ENCODE measurements at regions not wholly inside any gene's neighbourhood (a gene's known extent, or its start where the extent isn't known, plus 50 kb on each side); places are given as distances from the start of the nearest gene placed in this dataset.

GRCh38 chr9:676780-677438, 164.6 kb upstream of the DMRT1 start (continued):
- TF ChIP-seq HINFP (CRISPR knock-in tag; IDR thresholded peaks at IDR 0.05; ENCODE audit: low read depth) (no peak), MAX (IDR thresholded peaks at IDR 0.05) (no peak), IRX3 (CRISPR knock-in tag; IDR thresholded peaks at IDR 0.05; ENCODE audit: borderline replicate concordance, low read depth) (no peak), ZEB1 (IDR thresholded peaks at IDR 0.05; ENCODE audit: insufficient replicate concordance, low read depth) (no peak), NCOA2 (CRISPR knock-in tag; IDR thresholded peaks at IDR 0.05) (peak; percentile 97), ZNF740 (CRISPR knock-in tag; IDR thresholded peaks at IDR 0.05) (no peak), FOXC1 (CRISPR knock-in tag; IDR thresholded peaks at IDR 0.05; ENCODE audit: borderline replicate concordance) (no peak), KAT8 (CRISPR knock-in tag; IDR thresholded peaks at IDR 0.05) (0 out of 2 replicates have a peak, but pooled peaks have one; percentile 53), KLF11 (CRISPR knock-in tag; IDR thresholded peaks at IDR 0.05) (0 out of 2 replicates have a peak, but pooled peaks have one; percentile 62), ZNF230 (CRISPR knock-in tag; IDR thresholded peaks at IDR 0.05) (no peak), ZFYVE20 (CRISPR knock-in tag; IDR thresholded peaks at IDR 0.05; ENCODE audit: borderline replicate concordance, low read depth) (no peak), CERS6 (CRISPR knock-in tag; IDR thresholded peaks at IDR 0.05) (no peak), ONECUT2 (CRISPR knock-in tag; IDR thresholded peaks at IDR 0.05) (peak; percentile 83), MIER3 (CRISPR knock-in tag; IDR thresholded peaks at IDR 0.05; ENCODE audit: borderline replicate concordance) (peak; percentile 72; the same call in 1 of the 2 replicates), ARNT (IDR thresholded peaks at IDR 0.05) (no peak), KDM5B (CRISPR knock-in tag; IDR thresholded peaks at IDR 0.05; ENCODE audit: borderline replicate concordance) (no peak), MBD4 (IDR thresholded peaks at IDR 0.05; ENCODE audit: borderline replicate concordance, low read length) (peak; percentile 83; the same call in 1 of the 2 replicates), STAT5B (CRISPR knock-in tag; IDR thresholded peaks at IDR 0.05) (no peak), KAT2B (IDR thresholded peaks at IDR 0.05; ENCODE audit: borderline replicate concordance, low read depth, low read length) (no peak), BCL3 (CRISPR knock-in tag; IDR thresholded peaks at IDR 0.05) (no peak), MXI1 (IDR thresholded peaks at IDR 0.05; ENCODE audit: borderline replicate concordance, low read depth, low read length) (0 out of 3 replicates have a peak, but pooled peaks have one; percentile 13), ZNF510 (CRISPR knock-in tag; IDR thresholded peaks at IDR 0.05; ENCODE audit: low read depth) (no peak), PRDM15 (CRISPR knock-in tag; IDR thresholded peaks at IDR 0.05) (no peak), ELF3 (CRISPR knock-in tag; IDR thresholded peaks at IDR 0.05) (peak; percentile 64; the same call in 1 of the 2 replicates)

All from HepG2 (cell line).